Stomach (tissue), 8 donors: ENCODE measurements at regions not wholly inside any gene's neighbourhood (a gene's known extent, or its start where the extent isn't known, plus 50 kb on each side); places are given as distances from the start of the nearest gene placed in this dataset.

ENCODE experiments used
- DNase-seq, 2 donors: peaks; one replicate each; pipeline versions ENCODE4 v3.0.0 to v3.0.0-alpha.2; 2013 to 2019
- H3K27ac ChIP-seq, 5 donors: fragments of 200-600 bp in 4 of 5; sonication (generic) in 4 of 5; one replicate each; pipeline ENCODE4 v1.5.1; 2013 to 2019; ENCODE audit warnings: mild to moderate bottlenecking in 1 of 5, moderate library complexity in 1 of 5
- H3K27me3 ChIP-seq, 3 donors: fragments of 200-600 bp; sonication (generic); one replicate each; pipeline ENCODE4 v1.5.1; 2017 to 2019; ENCODE audit warnings: mixed run types in 1 of 3
- H3K36me3 ChIP-seq, 4 donors: fragments of 200-600 bp; sonication (generic); 1 replicate in 3 of 4; 2 replicates in 1 of 4; pipeline ENCODE4 v1.5.1; 2016 to 2019
- H3K4me1 ChIP-seq, 4 donors: fragments of 200-600 bp; sonication (generic); one replicate each; pipeline ENCODE4 v1.5.1; 2016 to 2019
- H3K4me3 ChIP-seq, 4 donors: fragments of 200-600 bp; sonication (generic) in 3 of 4; one replicate each; pipeline ENCODE4 v1.5.1; 2016 to 2019; ENCODE audit warnings: mild to moderate bottlenecking in 1 of 4
- H3K9me3 ChIP-seq, 4 donors: fragments of 200-600 bp; sonication (generic); one replicate each; pipeline ENCODE4 v1.5.1; 2016 to 2019
- CTCF ChIP-seq, 7 experiments: fragments of 450-650 bp in 4 of 7; fragments of 200-600 bp in 3 of 7; sonication (generic) in 3 of 7; IDR thresholded peaks; one replicate each; pipeline ENCODE4 v1.5.1; 2016 to 2019; ENCODE audit warnings: antibody characterized with exemption in 7 of 7, control low read depth in 2 of 7, mild to moderate bottlenecking in 1 of 7
- EP300 ChIP-seq: sonication (generic); formaldehyde crosslinking; IDR thresholded peaks from one replicate; pipeline ENCODE4 v1.6.1; 2017; ENCODE audit warnings: antibody characterized with exemption
- POLR2A ChIP-seq, 4 donors: fragments of 450-650 bp; IDR thresholded peaks; one replicate each; pipeline ENCODE4 v1.6.1; 2016; ENCODE audit warnings: antibody characterized with exemption in 4 of 4, control low read depth in 2 of 4, mild to moderate bottlenecking in 1 of 4, moderate library complexity in 1 of 4
- POLR2AphosphoS5 ChIP-seq, 3 donors: sonication (generic); formaldehyde crosslinking; IDR thresholded peaks; one replicate each; pipeline ENCODE4 v1.6.1; 2016; ENCODE audit warnings: antibody characterized with exemption in 3 of 3
- WGBS, 5 donors: extraction: QIAGEN DNeasy Blood & Tissue Kit in 3 of 5; methylation state at CpG; one replicate each; pipeline versions ENCODE4 v1.1.5 to v1.1.7; 2013 to 2018; 5-methylcytosine and 5-hydroxymethylcytosine counted together
- intact Hi-C: fragments of 100-400 bp; cut with DNase I; formaldehyde crosslinking; loops from one replicate; pipeline ENCODE4 v1.15.1; 2023; ENCODE audit warnings: low total_unique reads
- donor health status: healthy with polysubstance abuse.
- donor health status: Bipolar disorder and iron deficiency.
- donor health status: healthy.

DNA sequence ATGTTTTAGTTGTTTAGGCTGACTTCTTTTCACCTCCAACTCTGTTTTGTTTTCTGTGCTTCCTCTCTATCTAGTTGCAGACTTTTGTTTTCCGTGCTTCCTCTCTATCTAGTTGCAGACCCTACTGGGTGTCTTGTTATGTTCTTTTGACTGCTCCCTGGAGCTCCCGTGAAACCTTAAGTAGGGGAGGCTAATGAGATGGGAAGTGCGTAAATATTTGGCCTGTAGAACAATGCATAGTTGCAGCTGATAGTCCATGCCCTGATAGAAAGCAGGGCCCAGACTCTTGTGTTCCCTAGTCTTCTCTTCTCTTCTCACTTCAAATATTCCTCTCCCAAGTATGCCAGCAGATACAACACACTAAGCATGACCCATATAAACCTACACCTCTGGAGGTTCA is 757.0 kb downstream of the BRINP1 start:
- Histone ChIP-seq H3K4me3 (no peak overlapping the region), H3K27me3 (no peaks in the 10 kb centered on the region), H3K36me3 (no peaks in the 10 kb centered on the region), H3K27ac (no peak overlapping the region), H3K4me1 (no peaks in the 10 kb centered on the region), H3K9me3 (no peaks in the 10 kb centered on the region)
- DNase-seq = no peak
- TF ChIP-seq EP300 (no peak), CTCF (IDR thresholded peaks at IDR 0.05) (no peak), POLR2AphosphoS5 (IDR thresholded peaks at IDR 0.05) (no peak), POLR2A (IDR thresholded peaks at IDR 0.05) (no peak)
- intact Hi-C loops = no loop called here
- 32 to 58% (median 36%) methylated on average over 3 of the region's 3 CpGs for WGBS, 5 donors

DNA sequence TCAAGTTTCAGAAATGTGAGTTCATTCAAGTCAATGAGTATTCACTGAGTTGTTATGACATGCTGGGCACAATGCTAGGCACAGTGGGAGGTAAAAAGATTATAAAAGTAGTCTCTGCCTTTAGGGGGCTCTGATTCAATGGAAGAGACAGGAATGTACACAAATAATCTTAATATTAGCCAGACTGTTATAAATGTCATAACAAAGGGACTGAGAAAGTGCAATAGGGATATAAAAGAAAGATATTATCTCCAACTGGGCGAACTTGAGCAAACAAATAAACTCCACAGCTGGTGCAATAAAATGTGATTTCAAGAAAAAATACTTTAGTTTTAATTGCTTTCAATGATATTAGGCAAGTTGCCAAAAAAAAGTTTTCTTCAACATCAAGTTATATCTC is 755.2 kb downstream of the BRINP1 start:
- Histone ChIP-seq H3K9me3 (no peaks in the 10 kb centered on the region), H3K27ac (no peak overlapping the region), H3K27me3 (no peaks in the 10 kb centered on the region), H3K4me1 (no peaks in the 10 kb centered on the region), H3K36me3 (no peaks in the 10 kb centered on the region), H3K4me3 (no peak overlapping the region)
- DNase-seq = no peak
- 54 to 61% (median 55%) methylated on average over 1 of the region's 1 CpG for WGBS, 5 donors
- no peak for TF ChIP-seq CTCF (IDR thresholded peaks at IDR 0.05)
- no peak for TF ChIP-seq EP300
- no peak for TF ChIP-seq POLR2A (IDR thresholded peaks at IDR 0.05)
- no peak for TF ChIP-seq POLR2AphosphoS5 (IDR thresholded peaks at IDR 0.05)
- intact Hi-C loops = no loop called here

GRCh38 chr9:118618084-118618483 is 751.2 kb downstream of the BRINP1 start:
- no peaks in the 10 kb centered on the region for H3K4me1 ChIP-seq
- 54 to 88% (median 69%) methylated on average over 1 of the region's 1 CpG for WGBS, 5 donors

GRCh38 chr9:118618849-118619248 is 750.4 kb downstream of the BRINP1 start:
- Histone ChIP-seq H3K9me3 (peaks cover 0 to 7% (median 2%) of the 10 kb centered on the region in 4 donors), H3K27ac (no peak overlapping the region), H3K4me3 (no peak overlapping the region), H3K27me3 (no peaks in the 10 kb centered on the region), H3K36me3 (no peaks in the 10 kb centered on the region), H3K4me1 (no peaks in the 10 kb centered on the region)
- DNase-seq = no peak
- intact Hi-C loops = no loop called here
- WGBS, 5 donors = 61 to 80% (median 65%) methylated on average over 2 of the region's 2 CpGs
- TF ChIP-seq POLR2A (IDR thresholded peaks at IDR 0.05) (no peak), POLR2AphosphoS5 (IDR thresholded peaks at IDR 0.05) (no peak), CTCF (IDR thresholded peaks at IDR 0.05) (no peak), EP300 (no peak)

More at GRCh38 chr9:118618084-118618483, 751.2 kb downstream of the BRINP1 start:
- DNase-seq = no peak
- H3K4me3 ChIP-seq = no peak overlapping the region
- no peak for TF ChIP-seq POLR2A (IDR thresholded peaks at IDR 0.05)
- no peak overlapping the region for H3K27ac ChIP-seq
- H3K36me3 ChIP-seq = no peaks in the 10 kb centered on the region
- no peaks in the 10 kb centered on the region for H3K27me3 ChIP-seq
- intact Hi-C loops = no loop called here
- peaks cover 0 to 7% (median 2%) of the 10 kb centered on the region in 4 donors for H3K9me3 ChIP-seq

GRCh38 chr9:118624608-118625007 is 744.6 kb downstream of the BRINP1 start:
- no peak for DNase-seq
- TF ChIP-seq POLR2AphosphoS5 (IDR thresholded peaks at IDR 0.05) = no peak
- TF ChIP-seq EP300 = no peak
- TF ChIP-seq POLR2A (IDR thresholded peaks at IDR 0.05) = no peak
- TF ChIP-seq CTCF (IDR thresholded peaks at IDR 0.05) = no peak
- WGBS, 5 donors = 78 to 84% (median 79%) methylated on average over 3 of the region's 3 CpGs
- Histone ChIP-seq H3K9me3 (peaks cover 0 to 7% (median 0%) of the 10 kb centered on the region in 4 donors), H3K4me1 (no peaks in the 10 kb centered on the region), H3K27ac (no peak overlapping the region), H3K4me3 (no peak overlapping the region), H3K27me3 (no peaks in the 10 kb centered on the region), H3K36me3 (no peaks in the 10 kb centered on the region)
- intact Hi-C loops = no loop called here
